Spleen (tissue), 7 donors: ENCODE measurements at regions not wholly inside any gene's neighbourhood (a gene's known extent, or its start where the extent isn't known, plus 50 kb on each side); places are given as distances from the start of the nearest gene placed in this dataset.
"Not testable (repeated sequence)": the region's sequence is repeated elsewhere in the genome, so short reads cannot be mapped to it uniquely, and the experiment has no call there.

Experiments
- CTCF ChIP-seq, 11 experiments: fragments of 200-600 bp in 7 of 11; fragments of 450-650 bp in 4 of 11; sonication (generic) in 4 of 11; IDR thresholded peaks in 8 of 11; conservative IDR thresholded peaks in 3 of 11; 1 replicate in 7 of 11; 2 replicates in 4 of 11; pipeline versions ENCODE4 v1.4.0 to v1.8.0; 2016 to 2021; ENCODE audit warnings: antibody characterized with exemption in 11 of 11, inconsistent platforms in 4 of 11, mild to moderate bottlenecking in 1 of 11
- POLR2A ChIP-seq, 3 donors: fragments of 450-650 bp; IDR thresholded peaks; one replicate each; pipeline ENCODE4 v1.5.1; 2017; ENCODE audit warnings: antibody characterized with exemption in 3 of 3, mild to moderate bottlenecking in 1 of 3
- POLR2AphosphoS5 ChIP-seq, 3 donors: sonication (generic); formaldehyde crosslinking; IDR thresholded peaks; one replicate each; pipeline ENCODE4 v1.5.1; 2017; ENCODE audit warnings: antibody characterized with exemption in 3 of 3
- donor health status: DM: no; HTN: no; CAD: no; lungs with moderate emphysema.
- donor health status: DM: no; HTN: no; CAD: no.
- donor health status: DM: no; HTN: no; CAD: no.

- TF ChIP-seq CTCF (IDR thresholded peaks at IDR 0.05 in 8 of 11, conservative IDR thresholded peaks at IDR 0.05 in 3 of 11); POLR2AphosphoS5 (IDR thresholded peaks at IDR 0.05); POLR2A (IDR thresholded peaks at IDR 0.05): not testable (repeated sequence)
Measured at GRCh38 chr4:55712835-55713234, 76.7 kb upstream of the NMU start.
